ENCODE measurements at regions not wholly inside any gene's neighbourhood (a gene's known extent, or its start where the extent isn't known, plus 50 kb on each side); places are given as distances from the start of the nearest gene placed in this dataset.

DNA sequence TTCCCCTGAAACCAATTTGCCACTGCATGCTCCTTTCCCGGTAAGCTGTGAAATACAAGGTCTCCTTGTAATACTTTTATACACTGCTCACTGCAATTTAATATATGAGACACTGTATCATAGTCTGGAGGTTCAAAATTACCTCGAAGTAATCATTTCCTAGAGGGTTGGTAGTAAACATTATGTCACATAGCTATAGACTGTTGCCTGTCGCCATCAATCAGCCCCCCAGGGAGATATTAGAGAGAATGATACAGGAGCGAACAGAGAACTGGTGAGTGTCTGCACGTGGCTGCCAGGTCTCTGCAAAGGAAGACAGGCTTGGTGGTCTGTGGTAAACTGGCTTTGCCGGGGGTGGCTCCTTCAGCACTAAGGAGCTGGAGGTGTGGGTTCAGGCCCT lies 165.5 kb upstream of the WSCD2 start:
- no peak for TF ChIP-seq CTCF (IDR thresholded peaks at IDR 0.05; ENCODE audit: low read depth, low read length)
- TF ChIP-seq POLR2A (IDR thresholded peaks at IDR 0.05; ENCODE audit: extremely low read depth, insufficient read length), result no peak

All from NB4 (cell line).